HG02852 (cell line): ENCODE measurements at regions not wholly inside any gene's neighbourhood (a gene's known extent, or its start where the extent isn't known, plus 50 kb on each side); places are given as distances from the start of the nearest gene placed in this dataset.

Experiments used
- ATAC-seq: cut with Tn5 transposase; IDR thresholded peaks from one replicate; pipeline ENCODE4 v1.9.1; 2021; ENCODE audit warnings: mild to moderate bottlenecking, moderate library complexity; ENCODE audit not compliant: unreplicated experiment

DNA sequence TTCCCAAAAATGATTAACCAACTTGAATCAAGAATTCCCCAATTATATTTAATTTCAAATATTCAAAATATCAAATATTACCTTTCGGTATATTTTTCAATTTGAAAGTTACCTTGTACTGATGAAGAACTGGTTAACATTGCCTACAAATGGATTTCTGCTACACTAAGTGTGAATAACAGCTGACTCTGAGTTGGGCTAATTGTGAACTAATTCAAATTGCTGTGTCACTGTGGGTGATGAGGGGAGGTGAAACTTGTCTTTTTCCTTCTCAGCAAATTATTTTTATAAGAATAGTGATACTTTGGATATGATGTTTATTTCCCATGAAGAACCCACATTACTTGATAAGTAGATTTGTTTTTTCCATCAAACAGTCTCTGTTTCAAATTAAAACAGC lies 103.4 kb upstream of the RPS23 start:
- ATAC-seq: no peak

DNA sequence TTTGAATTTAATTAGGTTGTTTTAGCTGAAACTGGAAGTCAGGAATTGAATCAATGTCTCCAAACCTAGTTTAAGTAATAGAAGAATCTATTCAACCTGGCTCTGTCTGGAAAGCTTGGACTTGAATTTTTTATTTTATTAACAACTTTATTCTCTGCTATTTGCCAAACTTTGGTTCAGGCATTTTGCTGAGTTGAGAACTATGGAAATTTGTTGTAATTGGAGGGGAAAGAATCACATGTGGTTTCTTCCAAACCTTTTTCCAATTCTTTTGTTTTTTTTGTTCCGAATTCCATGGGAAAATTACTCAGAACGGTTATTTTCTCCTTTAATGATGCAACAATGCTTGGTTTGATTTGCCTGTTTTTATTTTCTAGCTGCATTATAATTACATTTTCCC lies 98.2 kb upstream of the RPS23 start:
- no peak for ATAC-seq

DNA sequence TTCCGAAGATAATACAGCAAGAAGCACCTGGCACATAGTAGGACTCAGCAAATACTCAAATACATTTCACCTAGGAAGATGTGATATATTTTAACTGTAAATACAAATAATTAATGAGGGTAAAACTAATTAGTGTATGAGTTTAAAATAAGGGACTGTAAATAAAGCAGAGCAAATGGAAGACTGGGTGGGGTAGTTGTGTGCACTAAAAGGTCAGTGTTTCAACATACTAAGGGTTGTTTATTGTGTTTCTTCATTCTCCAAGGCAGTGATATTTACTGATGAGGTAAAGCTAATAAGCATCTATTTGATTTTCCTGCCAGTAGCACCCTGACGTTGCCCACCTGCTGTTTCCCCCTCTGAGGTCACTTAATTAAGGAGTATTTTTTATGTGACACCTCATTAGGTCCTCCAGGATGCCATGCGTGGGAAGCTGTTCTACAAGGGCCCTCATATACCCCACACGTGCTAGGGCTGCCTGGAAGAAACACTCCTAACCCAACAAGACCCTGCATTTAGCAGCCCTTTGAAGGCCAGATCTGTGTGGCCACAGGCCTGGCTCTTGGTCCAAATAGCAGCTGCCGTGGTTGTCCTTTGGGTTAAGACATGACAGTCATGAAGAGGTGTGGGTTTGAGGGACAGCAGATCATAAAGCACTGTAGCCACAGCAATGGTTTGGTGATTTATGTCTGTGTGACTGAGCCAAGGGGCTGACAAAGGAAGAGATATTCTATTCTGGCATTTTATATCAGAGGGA lies 97.5 kb upstream of the RPS23 start:
- ATAC-seq: no peak

DNA sequence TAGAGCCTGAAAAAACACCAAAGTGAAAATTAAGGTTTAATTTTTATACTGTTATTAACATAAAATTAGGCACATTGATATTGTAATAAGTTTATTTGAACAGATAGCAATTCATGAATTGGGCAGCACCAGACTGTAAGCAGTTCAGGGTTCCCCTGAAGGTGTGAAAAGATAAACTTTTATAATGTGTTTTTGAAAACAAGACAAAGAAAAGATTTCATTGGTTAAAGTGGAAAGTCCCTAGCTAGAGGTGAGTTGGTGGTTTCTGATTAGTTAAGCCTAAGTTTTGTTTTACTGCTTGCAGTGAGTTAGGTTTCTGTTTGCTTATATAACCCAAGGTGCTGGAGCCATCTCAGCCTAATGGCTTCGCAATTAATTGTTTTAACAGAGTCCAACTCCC lies 96.5 kb upstream of the RPS23 start:
- ATAC-seq: peak; percentile 75

DNA sequence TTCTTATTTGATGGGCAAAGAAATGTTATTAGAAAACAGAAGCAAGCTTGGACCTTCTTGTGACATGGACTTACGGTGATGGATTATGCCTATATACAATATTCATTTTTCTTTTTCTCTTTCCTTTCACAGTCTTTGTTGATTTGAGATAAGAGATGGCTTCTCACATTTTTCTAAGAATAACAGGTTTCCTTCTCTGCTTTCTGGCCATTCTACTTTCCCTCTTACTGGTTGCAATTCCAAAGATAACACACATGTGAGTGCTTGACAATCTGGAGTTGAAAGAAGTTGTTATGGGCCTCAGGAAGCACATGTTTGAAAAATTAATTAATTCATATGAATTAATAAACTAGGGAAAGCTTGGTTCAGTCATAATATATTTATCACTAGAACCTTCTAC lies 89.8 kb upstream of the RPS23 start:
- no peak for ATAC-seq

DNA sequence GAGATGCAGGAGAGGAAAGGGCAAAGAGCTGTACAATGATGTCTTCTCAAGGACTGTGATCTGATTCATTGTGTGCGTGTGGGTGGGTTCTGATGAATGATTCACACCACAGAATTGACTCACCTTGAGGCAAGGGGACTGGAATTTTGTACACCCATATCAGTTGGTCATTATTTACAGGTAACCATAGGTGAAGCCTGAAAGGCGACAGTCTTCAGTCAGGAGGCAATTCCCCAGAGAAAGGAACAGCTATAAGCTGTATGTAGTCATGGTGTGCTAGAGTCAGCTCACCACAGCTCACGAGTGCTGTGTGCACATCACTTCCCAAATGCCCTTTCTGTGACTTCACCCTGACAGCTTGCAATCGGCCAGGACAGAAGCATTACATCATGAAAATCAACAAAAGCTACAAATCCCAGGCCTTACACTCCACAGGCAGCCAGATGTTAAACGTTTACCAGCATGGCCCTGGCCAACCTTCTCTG lies 87.6 kb upstream of the RPS23 start:
- ATAC-seq: no peak

DNA sequence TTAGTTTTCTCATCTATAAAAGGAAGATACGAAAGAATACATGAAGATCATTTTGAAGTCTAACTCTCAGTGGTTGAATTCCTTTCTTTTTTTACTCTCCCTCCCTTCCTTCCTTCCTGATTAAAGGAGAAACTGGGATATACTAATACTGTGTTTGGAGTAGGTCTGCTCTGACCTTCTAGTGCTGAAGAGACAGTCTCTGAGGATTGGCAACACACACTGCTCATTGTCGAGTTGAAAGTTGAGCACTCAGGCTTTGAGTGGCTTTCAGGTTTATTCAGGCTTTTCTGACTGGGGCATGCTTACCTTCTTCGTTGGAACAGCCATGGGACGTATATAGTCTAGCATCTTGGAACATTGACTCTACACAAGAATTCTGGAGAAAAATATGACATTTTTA lies 86.9 kb upstream of the RPS23 start:
- ATAC-seq: no peak

DNA sequence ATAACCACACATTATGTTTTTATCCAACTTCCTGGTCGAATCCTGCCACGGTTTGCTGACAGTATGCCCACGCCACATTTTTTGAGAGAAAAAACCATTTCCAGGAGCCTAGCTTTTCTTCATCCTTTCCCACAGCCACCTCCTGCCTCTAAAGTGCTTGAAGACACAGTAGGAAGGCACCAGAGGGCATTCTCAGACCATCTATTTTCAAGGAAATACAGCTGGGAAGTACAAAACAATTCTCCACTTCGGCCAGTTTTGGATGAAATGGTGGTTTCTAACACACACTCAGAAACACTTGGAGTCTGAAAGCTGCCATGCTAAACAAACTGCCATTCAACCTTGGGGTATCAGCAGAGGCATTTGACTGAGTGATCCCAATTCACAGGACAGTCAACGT lies 86.3 kb upstream of the RPS23 start:
- ATAC-seq: no peak

DNA sequence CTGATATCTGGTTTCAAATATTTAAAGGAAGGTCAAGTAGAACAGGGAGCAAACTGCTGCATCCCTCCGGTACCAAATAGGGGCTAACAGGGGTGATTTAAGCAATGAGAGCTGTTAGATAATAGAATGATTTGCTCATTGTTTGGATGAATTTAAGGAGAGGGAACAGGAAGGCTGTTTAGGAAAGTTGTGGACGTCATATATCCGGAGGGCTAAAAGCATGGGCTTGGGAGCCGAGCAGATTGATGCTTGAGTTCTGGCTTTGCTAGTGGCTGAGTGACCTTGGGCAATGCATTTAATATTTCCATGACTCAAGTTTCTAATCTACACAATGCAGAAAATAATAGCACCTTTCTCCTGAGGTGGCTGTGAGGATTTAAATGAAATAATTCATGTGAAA lies 85.4 kb upstream of the RPS23 start:
- ATAC-seq: no peak

DNA sequence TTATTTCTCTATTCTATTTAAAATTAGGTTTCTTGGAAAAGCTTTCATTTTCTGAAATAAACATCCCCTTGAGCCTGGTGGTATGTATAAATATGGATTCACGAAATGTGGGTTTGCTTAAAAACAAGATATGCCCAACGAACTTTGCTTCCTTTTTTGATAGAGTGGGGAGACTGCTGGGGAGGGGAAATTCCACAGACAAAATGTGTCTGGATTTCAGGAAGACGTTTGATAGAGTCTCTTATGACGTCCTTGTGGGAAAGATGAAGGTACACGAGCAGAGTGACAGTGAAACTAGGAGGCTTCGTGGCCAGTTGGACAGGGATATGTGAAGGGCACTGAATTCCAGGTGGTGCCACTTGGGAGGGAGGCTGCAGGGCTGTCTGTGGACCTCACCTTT lies 84.5 kb upstream of the RPS23 start:
- ATAC-seq: no peak

DNA sequence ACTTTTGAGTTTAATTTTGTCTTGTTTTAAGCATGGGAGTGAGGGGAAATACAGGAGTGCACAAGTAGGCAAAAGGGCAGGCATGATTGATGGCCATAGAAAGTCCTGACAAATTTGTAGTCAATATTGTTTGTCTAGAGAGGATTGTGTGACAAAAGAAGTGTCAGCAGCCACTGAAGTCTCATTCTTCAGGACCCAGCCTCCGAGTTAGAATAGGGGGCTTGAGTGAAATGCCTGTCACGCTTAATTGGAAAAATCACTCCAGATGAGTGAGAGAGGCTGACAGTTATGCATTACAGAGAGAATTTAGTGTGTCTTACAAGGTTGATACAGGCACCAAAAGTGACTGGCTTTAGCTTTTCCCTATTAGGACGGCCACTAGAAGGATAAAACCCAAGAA lies 81.9 kb upstream of the RPS23 start:
- ATAC-seq: no peak

DNA sequence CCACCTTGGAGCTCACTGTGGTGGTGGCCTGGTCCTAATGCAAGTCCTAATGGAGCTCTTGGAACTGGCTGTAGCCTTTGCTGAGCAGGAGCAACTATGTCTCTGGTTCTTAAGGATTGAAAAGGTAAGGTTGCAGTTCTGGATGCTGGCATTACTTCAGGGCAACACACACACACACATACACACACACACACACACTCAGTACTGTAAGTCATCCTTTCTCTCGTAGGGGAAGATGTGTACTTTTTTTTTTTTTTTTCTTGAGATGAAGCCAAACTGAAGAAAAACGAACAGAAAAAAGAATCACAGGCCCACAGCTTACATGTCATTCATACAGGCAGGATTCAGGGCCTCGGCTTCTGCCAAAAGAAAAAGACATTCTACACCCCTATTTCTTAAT lies 81.1 kb upstream of the RPS23 start:
- no peak for ATAC-seq

DNA sequence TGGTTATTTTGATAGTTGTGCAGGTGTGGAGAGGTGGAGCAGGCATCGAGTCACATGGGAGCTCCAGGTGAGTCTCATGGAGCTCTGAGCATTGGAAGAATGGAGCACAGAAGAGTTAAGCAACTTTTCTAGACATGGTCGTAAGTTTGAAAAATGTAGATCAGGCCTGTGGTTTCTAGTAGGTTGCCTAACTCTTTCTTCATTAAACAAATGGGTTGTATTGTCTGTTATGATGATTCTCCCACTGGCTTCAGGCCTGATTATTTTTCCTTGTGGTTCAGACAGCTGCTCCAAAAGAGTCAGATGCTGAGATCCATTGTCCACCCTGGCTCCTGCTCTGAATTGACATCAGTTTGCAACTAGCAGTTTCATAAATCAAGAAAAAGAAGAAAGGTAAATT lies 80.3 kb upstream of the RPS23 start:
- ATAC-seq: no peak

DNA sequence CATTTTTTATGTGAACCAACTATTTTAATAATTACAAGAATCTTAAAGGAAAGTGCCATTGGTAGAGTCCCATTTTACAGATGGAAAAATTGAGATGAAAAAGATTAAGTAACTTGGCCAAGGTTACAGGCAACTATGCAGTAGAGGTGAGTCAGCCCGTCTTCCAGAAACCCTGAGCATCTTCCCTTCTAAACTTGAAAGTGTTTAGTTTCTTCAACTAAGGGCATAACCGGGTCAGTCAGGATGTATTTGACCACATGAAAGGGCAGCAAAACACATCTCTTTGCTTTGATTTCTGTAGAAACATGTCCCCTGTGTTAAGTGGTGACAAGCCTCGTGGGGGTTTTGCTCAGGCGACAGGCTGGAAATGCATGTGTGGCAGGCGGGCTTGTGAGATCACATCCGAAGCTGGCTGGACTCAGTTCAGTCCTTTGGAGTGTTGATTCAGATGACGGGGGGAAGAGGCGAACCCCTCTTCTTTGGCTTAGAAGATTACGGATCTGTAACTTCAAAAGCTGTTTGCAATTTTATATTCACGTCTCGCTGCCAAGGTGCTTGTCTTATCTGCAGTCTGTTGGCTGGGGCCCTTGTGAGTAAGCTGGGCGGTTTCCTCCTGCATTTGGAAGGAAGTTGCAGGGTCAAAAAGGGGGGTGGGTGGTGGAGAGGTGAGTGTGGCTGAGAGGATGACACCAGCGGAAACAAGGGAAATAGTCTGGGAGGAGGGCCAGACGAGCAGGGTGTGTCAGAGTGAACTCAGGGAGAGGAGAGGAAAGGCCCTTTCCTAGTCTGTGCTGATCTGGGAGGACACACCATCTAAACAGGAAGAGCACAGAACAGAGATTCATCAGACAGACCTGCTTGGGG lies 78.9 kb upstream of the RPS23 start:
- ATAC-seq: peak; percentile 84

DNA sequence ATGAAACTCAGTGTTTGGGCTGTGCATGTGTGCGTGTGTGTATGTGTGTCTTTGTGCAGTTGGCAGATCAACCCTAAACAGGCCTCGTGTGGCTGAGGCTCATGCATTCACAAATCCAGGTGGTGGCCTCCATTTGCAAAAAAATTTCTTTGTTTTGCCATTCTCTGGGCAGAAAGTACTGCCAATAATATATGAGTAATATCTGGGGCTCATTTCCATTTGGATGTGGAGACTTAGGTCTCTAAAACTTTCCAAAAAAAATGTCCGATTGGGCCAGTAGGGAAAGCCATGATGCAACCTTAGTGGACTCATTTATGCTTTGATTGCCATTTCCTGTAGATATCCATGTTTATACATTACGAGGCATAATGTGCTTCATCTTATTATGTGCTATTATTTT lies 77.9 kb upstream of the RPS23 start:
- no peak for ATAC-seq

DNA sequence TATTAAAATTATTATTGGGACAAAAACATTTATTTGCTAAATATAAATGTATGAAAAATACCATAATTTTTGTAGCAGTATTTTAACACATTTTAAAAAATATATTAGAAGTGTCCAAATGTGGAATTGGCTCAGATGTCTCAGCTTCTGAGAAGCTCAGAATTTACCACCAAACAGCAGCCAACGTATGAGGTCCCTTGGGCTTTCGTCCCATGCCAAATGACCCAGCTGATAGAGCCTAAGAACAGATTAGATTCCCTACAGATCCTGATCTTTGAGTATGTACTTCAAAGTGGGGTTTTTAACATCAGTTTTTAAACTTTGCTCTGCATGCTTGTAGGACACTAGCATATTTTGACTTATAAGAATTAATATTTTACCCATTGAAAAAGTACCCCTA lies 77.3 kb upstream of the RPS23 start:
- no peak for ATAC-seq

DNA sequence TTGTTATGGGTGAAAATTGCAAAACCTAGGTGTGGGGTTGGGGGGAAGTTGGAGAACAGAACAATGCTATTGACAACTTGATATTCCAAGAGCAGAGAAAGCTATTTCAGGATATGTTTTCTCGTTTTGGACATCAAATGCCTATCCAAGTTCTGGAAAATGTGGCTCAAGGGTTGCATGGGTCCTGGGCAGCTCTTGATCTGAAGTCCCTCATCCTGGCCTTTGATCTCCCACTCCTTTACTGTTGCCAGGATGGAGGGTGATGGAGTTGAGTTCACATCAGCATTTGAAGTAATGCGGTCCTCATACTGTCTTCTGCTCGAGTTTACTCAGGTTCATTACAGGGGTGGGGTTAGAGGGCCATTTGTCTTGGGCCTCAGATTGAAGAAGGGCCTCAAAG lies 76.9 kb upstream of the RPS23 start:
- ATAC-seq: no peak

DNA sequence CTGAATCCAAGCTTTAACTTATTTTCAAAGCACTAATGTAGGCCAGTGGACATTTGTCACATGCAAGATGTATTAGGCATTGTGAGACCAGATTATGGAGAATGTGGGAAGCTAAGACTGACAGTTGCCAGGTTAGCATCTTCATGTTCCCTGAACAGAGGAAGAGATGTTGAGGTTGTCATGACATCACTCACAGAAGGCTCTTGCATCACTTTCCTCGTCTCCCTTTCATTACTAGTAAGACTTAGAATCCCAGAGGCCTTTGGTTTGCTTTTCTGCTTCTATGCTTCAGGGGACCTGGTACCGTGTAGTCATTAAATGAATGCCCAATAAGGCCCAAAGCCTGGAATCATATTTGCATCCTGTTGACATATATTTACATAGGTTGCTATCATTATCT lies 76.4 kb upstream of the RPS23 start:
- ATAC-seq: no peak

DNA sequence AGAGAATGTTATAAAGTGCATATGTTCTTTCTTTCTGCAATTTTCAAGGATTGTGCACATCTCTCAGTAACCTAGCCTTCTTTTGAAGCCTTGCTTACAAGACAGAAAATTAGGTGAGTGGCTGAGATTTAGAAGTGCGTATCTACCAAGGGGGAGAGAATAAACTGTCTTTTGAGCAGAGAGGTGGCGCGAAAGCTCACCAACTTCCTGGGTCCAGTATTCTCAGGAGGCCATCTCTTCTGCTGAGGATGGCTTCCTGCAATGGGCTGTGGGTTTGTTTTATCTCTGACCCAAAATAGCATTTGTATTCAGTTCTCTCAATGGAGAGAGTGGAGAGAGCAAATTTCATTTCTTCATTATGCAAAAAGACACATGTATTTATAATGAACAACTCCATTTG lies 75.4 kb upstream of the RPS23 start:
- ATAC-seq: no peak

DNA sequence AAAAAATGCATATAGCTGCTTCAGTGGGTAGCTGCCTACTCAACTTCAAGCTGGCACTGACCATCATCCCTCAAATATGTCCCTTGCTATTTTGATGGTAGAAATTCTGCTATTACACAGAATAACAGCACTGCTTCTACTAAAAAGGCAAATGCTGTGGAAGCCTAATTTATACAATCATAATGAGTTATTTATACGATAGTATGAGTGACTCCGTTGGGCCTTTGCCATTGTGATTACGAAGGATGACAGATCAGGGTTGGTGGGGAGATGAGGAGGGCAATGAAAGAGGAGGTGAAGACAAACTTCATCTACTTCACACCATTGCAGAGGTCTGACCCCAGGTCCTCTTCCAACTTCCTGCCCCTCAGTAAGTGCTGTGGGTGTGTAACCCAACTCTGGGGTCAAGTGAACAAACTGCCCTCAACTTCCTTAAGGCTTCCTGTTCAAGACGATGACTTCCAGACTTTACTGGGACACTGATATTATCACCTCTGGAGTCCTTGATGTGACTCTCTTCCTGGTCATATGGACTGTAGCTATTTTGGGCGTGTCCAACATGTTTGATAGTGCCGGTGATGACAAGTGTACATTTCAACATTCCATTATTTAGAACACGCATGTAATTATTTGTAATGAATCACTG lies 74.1 kb upstream of the RPS23 start:
- ATAC-seq: no peak

DNA sequence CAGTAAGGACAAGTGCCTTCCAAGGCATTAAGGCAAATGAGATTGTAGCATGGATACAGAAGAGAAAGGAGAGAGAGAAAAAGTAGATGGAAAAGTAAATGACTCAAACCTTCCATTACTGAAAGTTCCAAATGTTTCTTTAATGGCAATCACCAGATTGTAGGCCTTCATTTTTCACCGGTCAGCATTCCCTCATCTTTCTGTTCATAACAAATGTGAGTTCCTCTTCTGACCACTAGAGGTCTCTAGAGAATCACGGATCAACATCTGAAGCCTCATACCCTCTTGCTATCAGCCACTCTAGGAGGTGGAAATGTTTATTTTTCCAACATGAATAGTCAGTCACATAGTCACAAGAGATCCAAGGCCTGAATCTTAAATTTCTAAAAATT lies 73.6 kb upstream of the RPS23 start:
- ATAC-seq: peak; percentile 87

DNA sequence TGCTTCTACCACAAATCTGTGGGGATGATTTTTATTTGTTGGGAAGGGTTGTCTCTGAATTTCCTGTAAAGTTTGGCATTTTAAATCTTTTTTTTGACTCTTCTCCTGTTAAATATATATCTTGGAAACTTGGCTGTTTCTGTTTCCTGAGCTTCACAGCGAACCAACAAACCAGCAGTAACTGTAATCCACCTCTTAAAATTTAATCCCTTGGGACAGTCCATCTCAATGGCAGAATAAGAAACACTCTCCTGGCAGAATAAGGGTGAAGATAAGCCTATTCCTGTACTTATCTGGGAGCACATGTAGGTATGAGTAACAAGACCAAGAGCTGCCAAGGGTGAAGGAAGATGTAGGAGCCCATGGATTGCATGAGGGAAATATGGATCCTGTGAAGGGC lies 73.1 kb upstream of the RPS23 start:
- no peak for ATAC-seq
